ENCODE measurements at regions not wholly inside any gene's neighbourhood (a gene's known extent, or its start where the extent isn't known, plus 50 kb on each side); places are given as distances from the start of the nearest gene placed in this dataset.
"Not testable (repeated sequence)": the region's sequence is repeated elsewhere in the genome, so short reads cannot be mapped to it uniquely, and the experiment has no call there.

DNA sequence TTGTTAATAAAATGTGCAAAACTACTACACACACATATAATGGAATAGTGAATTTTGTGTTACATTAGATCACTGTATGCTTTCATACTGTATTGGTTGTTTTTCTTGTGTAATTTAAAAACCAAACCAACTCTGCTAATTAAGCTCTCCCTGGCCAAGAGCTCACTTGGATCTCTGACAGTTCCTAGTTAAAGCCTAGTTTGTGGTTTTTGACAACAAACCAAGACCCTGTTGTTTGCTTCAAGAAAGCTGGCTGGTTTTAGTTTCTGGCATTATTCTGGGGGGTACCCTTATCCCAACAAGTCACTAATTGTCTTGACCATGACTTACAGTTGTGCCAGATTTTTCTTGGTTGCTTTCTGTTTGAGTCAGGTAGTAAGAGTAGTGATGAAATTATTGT, 121.4 kb upstream of the CXorf66 start:
- Histone ChIP-seq H3K4me1 (no peaks in the 10 kb centered on the region), H3K4me2 (no peak overlapping the region), H3K27ac (no peak overlapping the region), H3K9me3 (no peaks in the 10 kb centered on the region), H3K4me3 (no peak overlapping the region)
- ChIA-PET CTCF (no interaction called here), POLR2A (no interaction called here)
- TF ChIP-seq MAX (IDR thresholded peaks at IDR 0.05) (no peak), KDM1A (IDR thresholded peaks at IDR 0.05; ENCODE audit: low read depth) (no peak), HOXB5 (CRISPR knock-in tag; IDR thresholded peaks at IDR 0.05) (no peak)
- TF ChIP-seq, protein P1, sequence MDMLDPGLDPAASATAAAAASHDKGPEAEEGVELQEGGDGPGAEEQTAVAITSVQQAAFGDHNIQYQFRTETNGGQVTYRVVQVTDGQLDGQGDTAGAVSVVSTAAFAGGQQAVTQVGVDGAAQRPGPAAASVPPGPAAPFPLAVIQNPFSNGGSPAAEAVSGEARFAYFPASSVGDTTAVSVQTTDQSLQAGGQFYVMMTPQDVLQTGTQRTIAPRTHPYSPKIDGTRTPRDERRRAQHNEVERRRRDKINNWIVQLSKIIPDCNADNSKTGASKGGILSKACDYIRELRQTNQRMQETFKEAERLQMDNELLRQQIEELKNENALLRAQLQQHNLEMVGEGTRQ (IDR thresholded peaks at IDR 0.05) = no peak
- ATAC-seq (no peak), FAIRE-seq (peak; percentile 77), DNase-seq (ENCODE audit: low read depth in 1 of 2, low spot score in 1 of 2) (no peak)

- POLR2A ChIA-PET = not testable (repeated sequence)
- WGBS (ENCODE audit: missing lambda C conversion rate) = no CpG with 5 or more reads among the region's 2 CpGs
Measured at GRCh38 chrX:140074851-140075250, 109.5 kb upstream of the CXorf66 start.

GRCh38 chrX:140071037-140071436, 105.7 kb upstream of the CXorf66 start:
- FAIRE-seq (no peak), ATAC-seq (no peak), DNase-seq (ENCODE audit: low read depth in 1 of 2, low spot score in 1 of 2) (no peak)
- TF ChIP-seq TP53 (CRISPR knock-in tag; IDR thresholded peaks at IDR 0.05) (no peak), HDAC2 (IDR thresholded peaks at IDR 0.05) (no peak), ZC3H11A (IDR thresholded peaks at IDR 0.05) (no peak), E2F6 (IDR thresholded peaks at IDR 0.05; ENCODE audit: borderline replicate concordance, low read depth) (no peak), CBX2 (IDR thresholded peaks at IDR 0.05; ENCODE audit: borderline replicate concordance, low read depth) (no peak), BCL3 (IDR thresholded peaks at IDR 0.05) (no peak), POLR2A (IDR thresholded peaks at IDR 0.05; ENCODE audit: low read length) (no peak), CHD2 (IDR thresholded peaks at IDR 0.05; ENCODE audit: low read length, partially characterized antibody) (no peak), CHD4 (IDR thresholded peaks at IDR 0.05; ENCODE audit: borderline replicate concordance) (no peak), RCOR1 (IDR thresholded peaks at IDR 0.05; ENCODE audit: low read depth, low read length) (no peak), CTCF (IDR thresholded peaks at IDR 0.05) (no peak), HEYL (CRISPR knock-in tag; IDR thresholded peaks at IDR 0.05) (no peak), MAZ (IDR thresholded peaks at IDR 0.05; ENCODE audit: borderline replicate concordance, low read depth, low read length) (no peak), GATA3 (IDR thresholded peaks at IDR 0.05; ENCODE audit: borderline replicate concordance) (no peak), ESRRA (IDR thresholded peaks at IDR 0.05; ENCODE audit: borderline replicate concordance, low read length) (no peak), FOSL2 (IDR thresholded peaks at IDR 0.05) (no peak), FOSL2 (CRISPR knock-in tag; IDR thresholded peaks at IDR 0.05) (no peak), FOXS1 (CRISPR knock-in tag; IDR thresholded peaks at IDR 0.05) (no peak)
- TF ChIP-seq, protein P2, sequence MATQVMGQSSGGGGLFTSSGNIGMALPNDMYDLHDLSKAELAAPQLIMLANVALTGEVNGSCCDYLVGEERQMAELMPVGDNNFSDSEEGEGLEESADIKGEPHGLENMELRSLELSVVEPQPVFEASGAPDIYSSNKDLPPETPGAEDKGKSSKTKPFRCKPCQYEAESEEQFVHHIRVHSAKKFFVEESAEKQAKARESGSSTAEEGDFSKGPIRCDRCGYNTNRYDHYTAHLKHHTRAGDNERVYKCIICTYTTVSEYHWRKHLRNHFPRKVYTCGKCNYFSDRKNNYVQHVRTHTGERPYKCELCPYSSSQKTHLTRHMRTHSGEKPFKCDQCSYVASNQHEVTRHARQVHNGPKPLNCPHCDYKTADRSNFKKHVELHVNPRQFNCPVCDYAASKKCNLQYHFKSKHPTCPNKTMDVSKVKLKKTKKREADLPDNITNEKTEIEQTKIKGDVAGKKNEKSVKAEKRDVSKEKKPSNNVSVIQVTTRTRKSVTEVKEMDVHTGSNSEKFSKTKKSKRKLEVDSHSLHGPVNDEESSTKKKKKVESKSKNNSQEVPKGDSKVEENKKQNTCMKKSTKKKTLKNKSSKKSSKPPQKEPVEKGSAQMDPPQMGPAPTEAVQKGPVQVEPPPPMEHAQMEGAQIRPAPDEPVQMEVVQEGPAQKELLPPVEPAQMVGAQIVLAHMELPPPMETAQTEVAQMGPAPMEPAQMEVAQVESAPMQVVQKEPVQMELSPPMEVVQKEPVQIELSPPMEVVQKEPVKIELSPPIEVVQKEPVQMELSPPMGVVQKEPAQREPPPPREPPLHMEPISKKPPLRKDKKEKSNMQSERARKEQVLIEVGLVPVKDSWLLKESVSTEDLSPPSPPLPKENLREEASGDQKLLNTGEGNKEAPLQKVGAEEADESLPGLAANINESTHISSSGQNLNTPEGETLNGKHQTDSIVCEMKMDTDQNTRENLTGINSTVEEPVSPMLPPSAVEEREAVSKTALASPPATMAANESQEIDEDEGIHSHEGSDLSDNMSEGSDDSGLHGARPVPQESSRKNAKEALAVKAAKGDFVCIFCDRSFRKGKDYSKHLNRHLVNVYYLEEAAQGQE (IDR thresholded peaks at IDR 0.05) = no peak
- TF ChIP-seq, protein P3, sequence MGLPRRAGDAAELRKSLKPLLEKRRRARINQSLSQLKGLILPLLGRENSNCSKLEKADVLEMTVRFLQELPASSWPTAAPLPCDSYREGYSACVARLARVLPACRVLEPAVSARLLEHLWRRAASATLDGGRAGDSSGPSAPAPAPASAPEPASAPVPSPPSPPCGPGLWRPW (IDR thresholded peaks at IDR 0.05) = no peak
- no peak overlapping the region for H3K27ac ChIP-seq
- H3K9me3 ChIP-seq = no peaks in the 10 kb centered on the region
- no peaks in the 10 kb centered on the region for H3K4me1 ChIP-seq
- POLR2A ChIA-PET = no interaction called here
- no peak overlapping the region for H3K4me3 ChIP-seq
- H3K4me2 ChIP-seq = no peak overlapping the region
- CTCF ChIA-PET = no interaction called here

More at GRCh38 chrX:140074851-140075250, 109.5 kb upstream of the CXorf66 start:
- H3K4me1 ChIP-seq; ATAC-seq; DNase-seq (ENCODE audit: low read depth in 1 of 2, low spot score in 1 of 2); H3K27ac ChIP-seq; H3K4me3 ChIP-seq; H3K4me2 ChIP-seq; FAIRE-seq; H3K9me3 ChIP-seq; CTCF ChIA-PET: not testable (repeated sequence)

All from A549 (cell line).